PC-9 (cell line): ENCODE measurements at regions not wholly inside any gene's neighbourhood (a gene's known extent, or its start where the extent isn't known, plus 50 kb on each side); places are given as distances from the start of the nearest gene placed in this dataset.
"Not testable (repeated sequence)": the region's sequence is repeated elsewhere in the genome, so short reads cannot be mapped to it uniquely, and the experiment has no call there.

Experiments
- EZH2 ChIP-seq: fragments of 200-600 bp; sonication (generic); IDR thresholded peaks from 2 replicates; pipeline ENCODE4 v1.8.0; 2017; ENCODE audit warnings: antibody characterized with exemption, low read depth
- TF ChIP-seq, protein P1 (sequence below): fragments of 200-600 bp; sonication (generic); conservative IDR thresholded peaks from 2 replicates; pipeline ENCODE4 v1.6.1; 2017; ENCODE audit warnings: mixed run types, antibody characterized with exemption, mild to moderate bottlenecking, moderate library complexity

DNA sequence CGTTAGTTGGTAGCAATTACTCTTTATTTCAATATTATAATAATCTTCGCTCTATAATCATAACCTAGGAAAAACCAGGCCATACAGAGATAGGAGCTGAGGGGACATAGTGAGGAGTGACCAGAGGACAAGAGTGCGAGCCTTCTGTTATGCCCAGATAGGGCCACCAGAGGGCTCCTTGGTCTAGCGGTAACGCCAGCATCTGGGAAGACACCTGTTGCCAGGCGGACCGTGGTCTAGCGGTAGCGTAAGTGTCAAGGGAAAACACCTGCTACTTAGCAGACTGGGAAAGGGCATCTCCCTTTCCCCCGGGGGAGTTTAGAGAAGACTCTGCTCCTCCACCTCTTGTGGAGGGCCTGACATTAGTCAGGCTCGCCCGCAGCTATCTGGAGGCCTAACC is 1395.1 kb downstream of the ADGRL3 start:
- TF ChIP-seq, protein P1, sequence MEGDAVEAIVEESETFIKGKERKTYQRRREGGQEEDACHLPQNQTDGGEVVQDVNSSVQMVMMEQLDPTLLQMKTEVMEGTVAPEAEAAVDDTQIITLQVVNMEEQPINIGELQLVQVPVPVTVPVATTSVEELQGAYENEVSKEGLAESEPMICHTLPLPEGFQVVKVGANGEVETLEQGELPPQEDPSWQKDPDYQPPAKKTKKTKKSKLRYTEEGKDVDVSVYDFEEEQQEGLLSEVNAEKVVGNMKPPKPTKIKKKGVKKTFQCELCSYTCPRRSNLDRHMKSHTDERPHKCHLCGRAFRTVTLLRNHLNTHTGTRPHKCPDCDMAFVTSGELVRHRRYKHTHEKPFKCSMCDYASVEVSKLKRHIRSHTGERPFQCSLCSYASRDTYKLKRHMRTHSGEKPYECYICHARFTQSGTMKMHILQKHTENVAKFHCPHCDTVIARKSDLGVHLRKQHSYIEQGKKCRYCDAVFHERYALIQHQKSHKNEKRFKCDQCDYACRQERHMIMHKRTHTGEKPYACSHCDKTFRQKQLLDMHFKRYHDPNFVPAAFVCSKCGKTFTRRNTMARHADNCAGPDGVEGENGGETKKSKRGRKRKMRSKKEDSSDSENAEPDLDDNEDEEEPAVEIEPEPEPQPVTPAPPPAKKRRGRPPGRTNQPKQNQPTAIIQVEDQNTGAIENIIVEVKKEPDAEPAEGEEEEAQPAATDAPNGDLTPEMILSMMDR = not testable (repeated sequence)
- TF ChIP-seq EZH2 = not testable (repeated sequence)
